Embryonic facial prominence (tissue), 1 donor: ENCODE measurements at regions not wholly inside any gene's neighbourhood (a gene's known extent, or its start where the extent isn't known, plus 50 kb on each side); places are given as distances from the start of the nearest gene placed in this dataset.

Experiments
- DNase-seq: peaks from one replicate; pipeline ENCODE4 v3.0.0-alpha.2; 2016; ENCODE audit errors: extremely low spot score

- no peak for DNase-seq
Observed at GRCh38 chr18:71523483-71524435, 1020.4 kb downstream of the CBLN2 start.

DNA sequence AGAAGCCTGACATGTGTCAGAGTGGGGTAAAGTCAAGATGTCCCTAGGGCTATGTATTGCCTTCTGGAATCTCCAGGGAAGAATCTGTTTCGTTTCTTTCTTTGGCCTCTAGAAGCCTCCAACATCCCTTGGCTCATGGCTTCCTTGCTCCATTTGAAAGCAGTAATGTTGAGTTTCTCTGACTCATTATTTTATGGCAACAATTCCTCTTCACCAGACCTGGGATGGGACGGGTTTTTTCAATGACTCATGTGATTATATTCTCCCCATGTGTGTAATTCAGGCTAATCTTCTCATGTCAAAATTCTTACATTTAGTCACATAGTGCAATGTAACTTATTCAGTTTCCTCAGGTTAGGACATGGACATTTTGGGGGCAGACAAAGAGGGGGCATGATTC is 1038.6 kb downstream of the CBLN2 start:
- no peak for DNase-seq

- no peak for DNase-seq
Observed at GRCh38 chr18:71503222-71503621, 1040.9 kb downstream of the CBLN2 start.

- no peak for DNase-seq
Observed at GRCh38 chr18:71485611-71486010, 1058.5 kb downstream of the CBLN2 start.

DNA sequence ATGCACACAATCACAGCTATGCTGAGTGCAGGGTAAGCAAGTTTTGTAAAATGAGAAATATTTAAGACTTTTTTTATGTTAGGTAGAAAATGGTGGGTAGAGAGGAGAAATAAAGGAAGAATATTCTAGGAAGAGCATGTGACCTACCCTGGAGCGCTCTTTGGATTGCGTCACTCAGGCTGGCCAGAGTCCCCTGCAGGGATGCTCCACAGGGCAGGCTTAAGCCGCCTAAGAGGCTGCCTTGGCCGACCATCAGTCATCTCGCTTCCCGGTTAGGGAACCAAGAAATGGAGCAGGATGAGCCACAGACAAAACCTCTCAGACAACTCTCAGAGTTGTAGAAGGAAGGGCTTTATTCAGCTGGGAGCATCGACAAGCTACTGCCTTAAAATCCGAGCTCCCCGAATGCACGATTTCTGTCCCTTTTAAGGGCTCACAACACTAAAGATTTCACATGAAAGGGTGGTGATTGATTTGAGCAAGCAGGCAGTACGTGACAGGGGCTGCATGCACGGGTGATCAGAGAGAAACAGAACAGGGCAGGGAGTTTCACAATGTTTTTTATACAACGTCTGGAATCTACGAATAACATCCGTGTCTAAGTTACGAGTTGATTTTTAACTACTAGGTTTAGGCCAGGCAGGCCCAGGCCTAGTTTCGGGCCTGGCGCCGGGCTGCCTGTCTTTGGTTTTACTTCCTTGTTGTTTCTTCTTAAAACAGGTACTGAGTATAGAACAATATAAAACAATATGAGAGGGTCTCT is 1072.0 kb downstream of the CBLN2 start:
- no peak for DNase-seq

GRCh38 chr18:71456206-71456605 is 1087.9 kb downstream of the CBLN2 start:
- DNase-seq = no peak

- DNase-seq = no peak
Observed at GRCh38 chr18:71450257-71450656, 1093.9 kb downstream of the CBLN2 start.

GRCh38 chr18:71443706-71444480 is 1100.2 kb downstream of the CBLN2 start:
- DNase-seq = no peak

GRCh38 chr18:71442731-71443141 is 1101.4 kb downstream of the CBLN2 start:
- DNase-seq = no peak

DNA sequence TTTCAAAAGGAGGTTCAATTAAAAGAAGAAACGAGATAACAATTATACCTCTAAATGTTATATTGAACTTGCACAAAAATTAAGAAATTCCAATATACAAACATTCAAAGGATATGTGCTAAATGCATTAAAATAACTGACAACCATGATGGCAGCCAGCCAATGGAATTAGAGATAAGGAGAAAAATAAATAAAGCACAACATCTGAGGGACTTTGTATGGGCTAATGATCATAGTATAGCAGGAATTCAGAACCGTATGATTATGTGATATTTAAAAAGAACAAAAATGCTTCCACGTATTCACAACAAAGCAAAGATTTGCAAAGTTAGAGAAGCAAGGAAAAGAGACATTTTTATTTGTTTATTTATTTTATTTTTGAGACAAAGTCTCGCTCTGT is 1103.0 kb downstream of the CBLN2 start:
- DNase-seq = no peak

GRCh38 chr18:71437511-71437910 is 1106.6 kb downstream of the CBLN2 start:
- no peak for DNase-seq

DNA sequence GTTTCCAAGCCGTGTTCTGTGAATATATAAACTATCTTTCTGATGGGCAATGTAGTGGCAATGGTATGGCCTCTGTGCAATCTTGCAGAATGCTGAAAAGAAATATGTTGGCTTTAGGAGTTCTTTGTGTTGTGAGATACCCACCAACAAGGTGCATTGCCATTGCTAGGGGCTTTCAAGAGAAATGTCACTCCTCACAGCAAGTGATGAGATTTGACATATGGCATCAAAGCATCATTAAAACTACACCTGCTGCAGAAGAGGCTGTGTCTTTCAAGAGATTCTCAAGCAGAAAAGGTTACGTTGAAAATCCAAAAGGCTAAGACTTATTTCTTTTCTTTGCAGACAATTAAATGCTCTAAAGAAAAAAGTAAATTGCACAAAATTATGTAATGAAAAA is 1110.8 kb downstream of the CBLN2 start:
- no peak for DNase-seq

- DNase-seq = no peak
Observed at GRCh38 chr18:71431689-71432088, 1112.5 kb downstream of the CBLN2 start.

- DNase-seq = no peak
Observed at GRCh38 chr18:71431171-71431570, 1113.0 kb downstream of the CBLN2 start.

GRCh38 chr18:71426441-71426840 is 1117.7 kb downstream of the CBLN2 start:
- no peak for DNase-seq

- no peak for DNase-seq
Observed at GRCh38 chr18:71405169-71405809, 1116.4 kb downstream of the SOCS6 start.

DNA sequence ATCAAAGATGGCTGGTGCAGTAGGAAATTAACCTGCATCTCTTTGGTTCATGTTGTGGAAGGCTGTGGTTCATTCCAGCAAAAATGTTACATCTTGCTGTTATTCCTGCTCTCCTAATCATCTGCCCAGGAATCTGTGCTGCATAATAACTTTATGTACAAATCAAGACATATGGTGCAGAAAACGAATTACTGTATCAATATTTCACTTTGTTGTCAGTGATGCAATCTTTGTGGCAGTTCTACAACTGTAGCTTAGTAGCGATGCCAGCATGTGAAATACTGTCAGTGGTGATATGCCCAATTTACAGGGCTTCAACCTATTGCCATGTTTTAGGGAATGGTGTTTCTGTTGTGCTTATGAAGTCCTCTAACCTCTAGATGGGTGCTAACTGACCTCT is 1114.7 kb downstream of the SOCS6 start:
- no peak for DNase-seq

GRCh38 chr18:71398531-71398930 is 1109.7 kb downstream of the SOCS6 start:
- no peak for DNase-seq

- no peak for DNase-seq
Observed at GRCh38 chr18:71388148-71388547, 1099.3 kb downstream of the SOCS6 start.

DNA sequence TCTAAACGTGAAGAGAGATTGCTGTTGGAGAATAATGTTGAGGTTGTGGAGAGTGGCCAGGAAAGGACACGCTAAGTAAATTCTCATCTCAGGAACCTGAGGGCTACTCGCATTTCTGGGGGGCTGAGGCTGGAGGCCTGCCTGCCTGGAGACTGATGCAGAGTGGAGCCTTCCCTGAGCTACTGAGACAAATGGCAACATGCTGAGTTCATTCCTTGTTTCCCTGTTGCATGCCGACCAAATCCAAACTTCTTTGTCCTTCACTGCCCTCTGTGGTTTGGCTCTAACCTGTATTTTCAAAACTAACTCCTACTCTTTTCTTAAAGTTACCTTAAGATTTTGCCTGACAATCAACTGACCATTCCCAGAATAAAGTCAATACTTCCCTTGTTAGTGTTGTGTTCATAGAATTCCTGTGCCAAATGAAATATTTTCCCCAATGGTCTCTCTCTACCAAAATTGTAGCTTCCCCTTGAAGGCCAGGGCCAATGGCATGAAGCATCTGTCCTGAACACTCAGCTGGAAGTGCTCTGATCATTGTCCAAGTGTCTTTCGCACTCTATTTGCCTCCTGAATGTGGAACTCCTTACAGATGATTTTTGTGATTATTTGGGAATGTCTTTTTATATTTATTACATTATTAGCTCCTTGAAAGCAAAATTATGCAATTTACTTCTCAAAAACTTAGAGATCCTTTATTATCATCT is 1085.6 kb downstream of the SOCS6 start:
- no peak for DNase-seq
